ENCODE measurements at regions not wholly inside any gene's neighbourhood (a gene's known extent, or its start where the extent isn't known, plus 50 kb on each side); places are given as distances from the start of the nearest gene placed in this dataset.
"Not testable (repeated sequence)": the region's sequence is repeated elsewhere in the genome, so short reads cannot be mapped to it uniquely, and the experiment has no call there.

DNA sequence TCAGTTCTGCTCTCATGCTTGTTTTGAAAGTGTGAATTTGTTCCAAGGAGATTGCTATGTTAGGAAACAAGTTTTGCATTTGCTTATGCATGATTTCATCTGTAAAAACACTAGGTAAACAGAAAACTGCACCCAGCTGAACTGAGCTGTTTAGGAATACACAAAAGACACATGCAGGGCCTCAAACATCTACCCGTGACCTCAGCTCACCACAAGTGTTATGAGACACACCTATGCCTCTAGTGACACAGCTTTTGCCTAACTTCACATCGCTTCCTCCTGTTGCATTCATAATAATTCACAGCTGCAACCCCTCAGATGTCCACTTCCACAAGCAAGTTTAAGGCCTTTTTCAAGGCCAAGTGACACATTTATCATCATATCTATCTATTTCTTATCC is 98.0 kb upstream of the SLC24A3 start:
- DNase-seq (ENCODE audit: low read depth), result no peak

DNA sequence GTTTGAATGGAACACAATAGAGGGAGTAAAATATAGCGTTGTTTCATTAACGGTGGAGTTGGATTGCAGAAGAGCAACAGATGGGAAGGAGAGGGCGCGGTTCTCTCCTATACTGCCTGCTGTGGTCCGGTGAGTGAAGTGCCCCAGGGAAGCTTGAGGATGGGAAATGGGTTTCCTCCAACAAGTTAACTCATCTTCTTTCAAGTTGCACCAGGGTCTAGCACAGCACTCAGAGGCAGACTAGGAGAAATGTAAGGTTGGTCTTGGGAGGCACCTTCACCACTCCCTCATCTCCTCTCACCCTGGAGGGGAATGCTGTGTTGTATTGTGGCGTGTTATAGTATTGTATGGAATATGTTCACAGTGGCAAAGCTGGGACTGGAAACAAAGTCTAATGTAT is 96.9 kb upstream of the SLC24A3 start:
- DNase-seq (ENCODE audit: low read depth), result no peak

GRCh38 chr20:19120011-19120410 is 92.4 kb upstream of the SLC24A3 start:
- DNase-seq (ENCODE audit: low read depth), result no peak

DNA sequence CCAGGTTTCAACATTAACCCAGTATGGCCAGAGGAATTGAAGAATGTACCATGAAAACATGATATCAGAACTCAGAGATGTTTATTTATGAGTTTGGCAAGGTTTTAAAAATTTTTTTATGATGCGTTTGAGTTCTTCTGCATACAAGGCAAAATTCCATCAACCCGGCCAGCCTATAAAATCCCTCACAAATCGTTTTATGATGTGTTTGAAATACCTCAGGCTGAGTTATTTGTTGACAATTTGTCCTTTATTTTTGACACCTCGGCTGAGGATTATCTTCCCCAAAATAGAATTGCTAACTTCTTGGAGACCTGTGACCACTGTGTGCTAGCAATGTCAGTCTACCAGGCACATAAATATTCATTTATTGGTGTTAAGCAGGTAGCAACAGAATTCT is 91.9 kb upstream of the SLC24A3 start:
- no peak for DNase-seq (ENCODE audit: low read depth)

GRCh38 chr20:19121463-19121862 is 91.0 kb upstream of the SLC24A3 start:
- DNase-seq (ENCODE audit: low read depth), result no peak

DNA sequence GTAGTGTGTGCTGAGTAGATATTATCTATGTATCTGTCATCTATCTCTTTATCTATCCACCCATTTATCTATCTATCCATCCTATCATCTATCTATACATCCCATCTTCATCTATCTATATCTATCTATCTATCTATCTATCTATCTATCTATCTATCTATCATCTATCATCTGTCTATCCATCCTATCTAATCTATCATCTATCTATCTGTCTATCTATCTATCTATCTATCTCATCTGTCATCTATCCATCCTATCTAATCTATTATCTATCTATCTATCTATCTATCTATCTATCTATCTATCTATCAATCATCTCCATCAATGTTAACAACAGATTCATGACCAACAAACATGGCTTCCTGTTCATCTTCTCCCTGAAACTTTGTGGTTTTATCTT is 90.5 kb upstream of the SLC24A3 start:
- no peak for DNase-seq (ENCODE audit: low read depth)

GRCh38 chr20:19122395-19122794 is 90.0 kb upstream of the SLC24A3 start:
- DNase-seq (ENCODE audit: low read depth), result no peak

DNA sequence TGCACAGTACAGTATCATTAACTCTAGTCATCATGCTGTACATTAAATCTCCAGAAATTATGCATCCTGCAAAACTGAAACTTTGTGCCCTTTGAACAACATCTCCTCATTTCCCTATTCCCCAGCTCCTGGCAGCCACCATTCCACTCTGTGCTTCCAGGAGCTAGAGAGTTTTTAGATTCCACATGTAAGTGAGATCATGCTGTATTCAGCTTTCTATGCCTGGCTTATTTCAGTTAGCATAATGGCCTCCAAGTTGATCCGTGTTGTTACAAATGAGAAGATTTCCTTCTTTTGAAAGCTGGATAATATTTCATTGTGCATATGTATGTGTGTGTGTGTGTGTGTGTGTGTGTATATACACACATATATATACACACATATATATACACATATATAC is 86.9 kb upstream of the SLC24A3 start:
- DNase-seq (ENCODE audit: low read depth), result no peak

DNA sequence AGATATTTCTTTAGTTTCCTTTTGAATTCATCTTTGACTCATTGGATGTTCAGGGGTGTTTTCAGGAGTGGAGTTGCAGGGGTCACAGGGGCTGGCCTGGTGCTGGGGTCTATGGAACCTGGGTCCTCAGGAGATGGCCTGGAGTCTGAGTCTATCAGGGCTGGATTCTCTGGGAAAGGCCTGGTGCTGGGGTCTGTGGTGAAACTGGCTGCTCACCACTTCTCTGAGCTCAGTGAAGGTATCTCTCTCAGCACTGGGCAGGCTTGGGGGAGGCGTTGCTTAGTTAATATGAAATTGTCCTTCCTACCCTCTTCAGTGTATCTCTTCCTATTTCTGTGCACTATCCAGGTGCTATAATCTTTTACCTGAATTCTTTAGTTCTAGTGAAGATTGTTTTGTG is 83.1 kb upstream of the SLC24A3 start:
- no peak for DNase-seq (ENCODE audit: low read depth)

- DNase-seq (ENCODE audit: low read depth), result no peak
Measured at GRCh38 chr20:19129976-19130612, 82.3 kb upstream of the SLC24A3 start.

DNA sequence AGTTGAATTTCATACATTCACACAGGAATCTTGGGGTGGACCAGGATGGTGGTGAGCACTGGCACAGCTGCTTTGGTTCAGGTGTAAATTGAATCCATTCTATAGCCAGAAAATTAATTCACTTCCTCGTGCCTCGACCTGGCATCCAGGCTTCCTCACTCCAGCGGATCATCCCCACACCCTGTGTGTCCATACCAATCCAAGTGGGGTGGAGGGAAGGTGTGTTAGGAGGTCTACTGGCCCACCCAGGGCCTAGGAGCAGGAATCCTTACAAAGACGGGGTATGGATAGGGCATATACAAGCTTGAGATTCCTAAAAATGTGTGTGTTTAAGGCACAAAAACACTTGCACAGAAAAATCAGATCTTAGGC is 81.8 kb upstream of the SLC24A3 start:
- no peak for DNase-seq (ENCODE audit: low read depth)

- DNase-seq (ENCODE audit: low read depth), result no peak
Measured at GRCh38 chr20:19137641-19138040, 74.8 kb upstream of the SLC24A3 start.

- DNase-seq (ENCODE audit: low read depth), result no peak
Measured at GRCh38 chr20:19138758-19139157, 73.7 kb upstream of the SLC24A3 start.

DNA sequence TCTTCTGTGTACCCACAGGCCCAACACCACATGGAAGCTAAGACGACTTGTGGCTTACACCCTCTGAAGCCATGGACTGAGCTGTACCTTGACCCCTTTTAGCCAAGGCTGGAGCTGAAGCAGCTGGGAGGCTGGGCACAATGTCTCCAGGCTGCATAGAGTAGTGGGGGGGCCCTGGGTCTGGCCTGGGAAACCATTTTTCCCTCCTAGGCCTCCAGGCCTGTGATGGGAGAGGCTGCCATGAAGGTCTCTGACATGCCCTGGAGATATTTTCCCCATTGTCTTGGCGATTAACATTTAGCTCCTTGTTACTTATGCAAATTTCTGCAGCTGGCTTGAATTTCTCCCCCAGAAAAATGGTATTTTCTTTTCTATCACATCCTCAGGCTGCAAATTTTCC is 72.9 kb upstream of the SLC24A3 start:
- not testable (repeated sequence) for DNase-seq (ENCODE audit: low read depth)

DNA sequence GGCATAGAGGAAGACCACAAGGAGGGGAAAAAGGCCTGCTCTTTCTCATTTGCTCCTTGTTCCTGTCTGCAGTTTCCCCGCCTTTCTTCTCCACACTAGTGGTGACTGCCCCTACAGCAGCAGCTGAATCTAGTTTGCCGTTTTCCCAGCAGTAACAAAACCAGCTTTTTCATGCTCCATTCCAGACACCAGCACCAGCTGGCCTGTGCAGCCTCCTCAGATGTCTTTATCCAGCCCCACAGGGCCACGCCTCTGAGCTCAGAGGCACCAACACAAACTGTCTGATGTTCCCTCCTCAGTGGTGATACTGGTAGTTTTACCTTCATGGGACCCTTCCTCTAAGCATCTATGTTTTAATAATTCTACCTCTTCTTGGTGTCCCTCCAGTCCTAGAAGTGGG is 70.4 kb upstream of the SLC24A3 start:
- DNase-seq (ENCODE audit: low read depth), result no peak

GRCh38 chr20:19143890-19144289 is 68.6 kb upstream of the SLC24A3 start:
- no peak for DNase-seq (ENCODE audit: low read depth)

- DNase-seq (ENCODE audit: low read depth), result no peak
Measured at GRCh38 chr20:19161336-19161735, 51.1 kb upstream of the SLC24A3 start.

All from forelimb muscle (tissue), 1 donor.